SHP77 treated with DMSO at 0.1 percent for 48 hours (cell line): ENCODE measurements at regions not wholly inside any gene's neighbourhood (a gene's known extent, or its start where the extent isn't known, plus 50 kb on each side); places are given as distances from the start of the nearest gene placed in this dataset.
"Not testable (repeated sequence)": the region's sequence is repeated elsewhere in the genome, so short reads cannot be mapped to it uniquely, and the experiment has no call there.

Experiments used
- DNase-seq: peaks from one replicate; lab custom pipeline; 2025; lab: John Stamatoyannopoulos, UW

GRCh38 chr5:152456815-152457443 is 51.9 kb upstream of the NMUR2 start:
- no peak for DNase-seq

GRCh38 chr5:152462021-152462721 is 57.1 kb upstream of the NMUR2 start:
- peak; percentile 35 for DNase-seq

GRCh38 chr5:152464048-152464447 is 59.0 kb upstream of the NMUR2 start:
- DNase-seq = no peak

DNA sequence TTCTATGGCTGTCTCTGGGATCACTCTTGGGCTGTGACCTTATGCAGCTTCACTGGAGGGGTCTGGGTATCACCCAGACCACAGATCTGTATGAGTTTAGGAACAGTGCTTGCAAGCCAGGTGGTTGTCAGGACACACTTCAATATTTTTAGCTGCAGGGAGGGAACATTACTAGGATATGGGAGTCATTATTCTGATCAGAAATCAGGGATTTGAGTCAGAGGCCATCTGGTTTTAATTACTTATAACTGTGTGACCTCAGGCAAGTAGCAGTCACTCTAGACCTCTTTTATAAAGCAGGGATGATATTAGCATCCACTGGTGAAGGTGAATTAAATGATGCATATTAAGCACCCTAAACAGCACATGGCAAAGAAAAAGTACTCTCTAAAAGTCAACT is 60.1 kb upstream of the NMUR2 start:
- DNase-seq = no peak

DNA sequence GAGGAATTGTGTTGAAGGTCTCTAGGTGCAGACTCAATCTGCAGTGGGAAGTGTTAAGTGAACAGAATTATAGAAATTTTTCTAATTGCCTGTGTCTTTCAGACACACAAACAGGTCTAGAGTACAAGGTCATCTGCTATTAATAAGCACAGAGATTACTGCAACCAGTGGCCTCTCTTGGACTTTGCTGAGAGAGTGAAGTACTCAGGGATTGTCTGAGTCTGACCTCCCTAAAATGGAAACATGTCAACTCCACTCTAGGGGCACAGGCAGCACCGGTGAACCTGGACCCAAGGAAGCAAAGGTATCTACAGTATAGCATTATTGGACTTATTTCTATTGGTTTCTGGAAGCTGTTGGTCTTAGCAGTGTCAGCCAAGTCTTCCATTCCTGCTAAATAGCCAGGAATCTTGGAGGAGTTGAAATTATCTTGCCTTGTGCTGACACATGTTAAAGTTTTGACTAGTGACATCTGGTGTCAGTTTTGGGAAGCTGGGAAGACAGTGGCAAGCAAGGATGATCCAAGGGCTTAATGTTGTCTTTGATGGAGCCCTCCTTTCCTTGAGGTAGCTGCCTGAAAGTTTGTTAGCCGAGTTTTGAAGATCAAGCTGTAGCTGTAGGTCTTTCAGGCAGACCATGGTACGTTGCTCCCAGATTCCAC is 61.1 kb upstream of the NMUR2 start:
- DNase-seq = no peak

DNA sequence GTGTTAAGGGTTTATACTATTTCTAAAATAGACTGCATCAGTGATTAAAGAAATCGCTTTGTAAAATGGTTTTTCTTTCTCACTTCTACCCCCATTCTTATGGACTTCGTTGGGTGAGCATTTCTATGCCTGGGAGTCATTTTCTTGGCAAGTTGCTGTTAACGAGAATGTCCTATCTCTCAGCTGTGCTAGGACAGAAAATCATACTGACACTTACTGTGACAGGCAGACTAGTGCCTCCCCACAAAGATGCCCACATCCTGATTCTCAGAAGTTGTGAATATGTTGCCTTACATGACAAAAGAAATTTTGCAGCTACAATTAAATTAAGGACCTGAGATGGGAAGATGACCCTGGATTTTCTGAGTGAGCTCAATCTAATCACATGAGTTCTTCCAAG is 65.1 kb upstream of the NMUR2 start:
- no peak for DNase-seq

DNA sequence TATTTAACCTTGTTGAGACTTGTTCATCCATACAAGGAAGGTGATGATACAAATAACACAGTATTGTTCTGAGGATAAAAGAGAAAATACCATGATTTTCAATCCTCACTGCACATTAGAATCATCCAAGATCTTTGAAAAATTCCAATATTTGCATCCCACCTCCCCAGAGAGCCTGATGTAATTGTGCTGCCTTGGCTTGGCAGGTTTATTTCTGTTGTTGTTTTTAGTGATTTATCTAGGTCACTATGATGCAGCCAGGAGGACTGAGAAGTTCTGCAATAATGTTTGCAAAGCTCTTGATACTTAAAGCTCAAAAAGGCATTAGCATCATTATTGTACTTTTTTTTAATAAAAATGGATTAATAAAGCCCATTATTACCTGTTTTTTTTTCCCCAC is 67.0 kb upstream of the NMUR2 start:
- no peak for DNase-seq

DNA sequence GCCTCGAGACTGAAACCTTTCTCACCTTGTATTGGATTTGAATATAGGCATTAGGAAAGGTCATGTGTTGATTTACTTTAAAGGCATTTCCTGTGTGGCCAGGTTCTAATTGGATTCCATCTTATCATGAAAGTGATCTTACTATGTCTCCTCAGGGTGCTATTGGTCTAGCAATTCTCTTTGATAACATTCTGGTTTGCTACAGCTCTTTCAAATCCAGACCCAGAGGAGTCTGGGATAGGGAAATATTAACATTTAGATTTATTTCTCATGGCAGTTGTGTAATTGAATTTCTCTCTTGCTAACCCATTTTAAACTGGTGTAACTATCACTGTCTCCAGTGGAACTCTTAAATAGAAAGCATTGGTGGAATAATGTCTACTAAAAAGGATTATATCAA is 69.9 kb upstream of the NMUR2 start:
- no peak for DNase-seq

- DNase-seq = no peak
These were observed 72.5 kb upstream of the NMUR2 start for GRCh38 chr5:152477536-152477935.

DNA sequence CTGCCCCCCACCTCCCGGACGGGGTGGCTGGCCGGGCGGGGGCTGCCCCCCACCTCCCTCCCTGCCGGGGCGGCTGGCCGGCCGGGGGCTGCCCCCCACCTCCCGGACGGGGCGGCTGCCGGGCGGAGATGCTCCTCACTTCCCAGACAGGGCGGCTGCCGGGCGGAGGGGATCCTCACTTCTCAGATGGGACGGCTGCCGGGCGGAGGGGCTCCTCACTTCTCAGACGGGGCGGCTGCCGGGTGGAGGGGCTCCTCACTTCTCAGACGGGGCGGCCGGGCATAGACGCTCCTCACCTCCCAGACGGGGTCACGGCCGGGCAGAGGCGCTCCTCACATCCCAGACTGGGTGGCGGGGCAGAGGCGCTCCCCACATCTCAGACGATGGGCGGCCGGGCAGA is 74.8 kb upstream of the NMUR2 start:
- not testable (repeated sequence) for DNase-seq

DNA sequence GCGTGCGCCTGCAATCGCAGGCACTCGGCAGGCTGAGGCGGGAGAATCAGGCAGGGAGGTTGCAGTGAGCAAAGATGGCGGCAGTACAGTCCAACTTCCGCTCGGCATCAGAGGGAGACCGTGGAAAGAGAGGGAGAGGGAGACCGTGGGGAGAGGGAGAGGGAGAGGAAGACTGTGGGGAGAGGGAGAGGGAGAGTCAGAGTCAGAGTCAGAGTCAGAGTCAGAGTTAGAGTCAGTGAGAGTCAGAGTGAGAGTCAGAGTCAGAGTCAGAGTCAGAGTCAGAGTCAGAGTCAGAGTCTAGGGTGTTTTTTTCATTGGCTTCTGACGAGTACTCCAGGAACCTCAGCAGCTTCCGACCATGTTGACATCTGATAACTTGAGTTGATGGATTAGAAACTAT is 75.6 kb upstream of the NMUR2 start:
- not testable (repeated sequence) for DNase-seq

DNA sequence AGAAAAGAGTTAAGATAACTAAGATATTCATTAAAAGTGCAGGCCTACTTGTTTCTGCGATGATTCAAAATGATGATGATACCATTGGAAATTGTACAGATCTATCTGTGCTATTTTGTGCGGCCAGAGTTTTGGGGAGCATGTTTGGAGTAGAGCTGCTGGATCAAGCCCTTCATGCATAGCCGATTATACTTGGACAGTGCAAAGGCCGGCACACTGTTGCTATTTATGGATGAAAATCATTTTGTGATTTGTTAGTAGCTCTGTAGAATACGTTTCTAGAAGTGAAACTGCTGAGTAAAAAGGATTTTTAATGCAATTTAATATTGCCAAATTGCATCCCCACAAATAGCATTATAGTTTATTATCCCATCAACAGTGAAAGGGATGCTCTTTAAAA is 82.1 kb upstream of the NMUR2 start:
- DNase-seq = no peak

- DNase-seq = no peak
These were observed 83.8 kb upstream of the NMUR2 start for GRCh38 chr5:152488869-152489268.

- no peak for DNase-seq
These were observed 94.9 kb upstream of the NMUR2 start for GRCh38 chr5:152499814-152500535.

- no peak for DNase-seq
These were observed 96.2 kb upstream of the NMUR2 start for GRCh38 chr5:152501294-152501693.

GRCh38 chr5:152503206-152503605 is 98.1 kb upstream of the NMUR2 start:
- no peak for DNase-seq

GRCh38 chr5:152505442-152506042 is 100.5 kb upstream of the NMUR2 start:
- peak; percentile 37 for DNase-seq

DNA sequence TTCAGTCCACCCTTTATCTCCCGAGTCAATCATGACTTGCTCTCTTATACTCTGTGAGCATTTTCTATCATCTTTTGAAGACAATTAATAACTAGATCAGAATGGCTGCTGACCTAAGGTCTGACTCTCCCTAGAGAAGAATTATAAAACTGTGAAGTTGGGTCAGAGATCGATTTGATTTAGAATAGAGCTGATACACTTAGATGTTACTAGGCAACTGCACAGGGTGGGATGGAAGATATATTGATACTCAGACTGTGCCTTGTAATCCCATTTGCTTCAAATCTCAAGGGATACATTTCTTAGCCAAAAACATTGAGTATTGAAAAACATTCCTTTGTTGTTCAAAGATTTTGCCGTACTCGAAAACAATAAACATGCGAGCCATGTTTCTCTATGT is 106.0 kb upstream of the NMUR2 start:
- DNase-seq = no peak

- no peak for DNase-seq
These were observed 106.6 kb upstream of the NMUR2 start for GRCh38 chr5:152511531-152512132.

- DNase-seq = peak; percentile 22
These were observed 109.8 kb upstream of the NMUR2 start for GRCh38 chr5:152514827-152515397.

GRCh38 chr5:152523964-152524363 is 118.9 kb upstream of the NMUR2 start:
- no peak for DNase-seq
